DOHH2 (cell line): ENCODE measurements at regions not wholly inside any gene's neighbourhood (a gene's known extent, or its start where the extent isn't known, plus 50 kb on each side); places are given as distances from the start of the nearest gene placed in this dataset.
"Not testable (repeated sequence)": the region's sequence is repeated elsewhere in the genome, so short reads cannot be mapped to it uniquely, and the experiment has no call there.

ENCODE experiments used
- H3F3A ChIP-seq: fragments of 200-600 bp; sonication (generic), shearing (Covaris generic); 2 replicates; pipeline ENCODE4 v1.6.0; 2016; ENCODE audit warnings: antibody characterized with exemption, mild to moderate bottlenecking; ENCODE audit not compliant: control insufficient read depth, insufficient read depth
- H3K27ac ChIP-seq: fragments of 200-600 bp; sonication (generic); 2 replicates; pipeline ENCODE4 v1.5.1; 2014; ENCODE audit warnings: low read depth, mild to moderate bottlenecking, low read length, moderate library complexity
- H3K27me3 ChIP-seq: fragments of 200-600 bp; sonication (generic); 2 replicates; pipeline ENCODE4 v1.6.1; 2014; ENCODE audit warnings: mild to moderate bottlenecking, low read length, mixed read lengths; ENCODE audit not compliant: control insufficient read depth
- H3K36me3 ChIP-seq: fragments of 200-600 bp; sonication (generic); 2 replicates; pipeline ENCODE4 v1.6.1; 2014; ENCODE audit warnings: mild to moderate bottlenecking, low read length, moderate library complexity, mixed read lengths; ENCODE audit not compliant: control insufficient read depth
- H3K4me1 ChIP-seq: fragments of 200-600 bp; sonication (generic); 2 replicates; pipeline ENCODE4 v1.6.1; 2014; ENCODE audit warnings: mild to moderate bottlenecking, low read length, mixed read lengths; ENCODE audit not compliant: control insufficient read depth
- H3K4me2 ChIP-seq: fragments of 200-600 bp; sonication (generic); 2 replicates; pipeline ENCODE4 v1.6.0; 2014; ENCODE audit warnings: mild to moderate bottlenecking, low read length, moderate library complexity
- H3K4me3 ChIP-seq: fragments of 200-600 bp; sonication (generic); 2 replicates; pipeline ENCODE4 v1.5.1; 2014; ENCODE audit warnings: mild to moderate bottlenecking, low read length, mixed read lengths
- H3K79me2 ChIP-seq: fragments of 200-600 bp; sonication (generic); 2 replicates; pipeline ENCODE4 v1.6.1; 2014; ENCODE audit warnings: mild to moderate bottlenecking, low read length, mixed read lengths; ENCODE audit not compliant: control insufficient read depth
- H3K9me2 ChIP-seq: fragments of 200-600 bp; sonication (generic); replicated peaks from 2 replicates; pipeline ENCODE4 v1.6.1; 2014; ENCODE audit warnings: mild to moderate bottlenecking, low read length, mixed read lengths; ENCODE audit not compliant: control insufficient read depth
- H3K9me3 ChIP-seq: fragments of 200-600 bp; sonication (generic); 2 replicates; pipeline ENCODE4 v1.6.1; 2014; ENCODE audit warnings: antibody characterized with exemption, low read length, mixed read lengths; ENCODE audit not compliant: control insufficient read depth, insufficient read depth
- H4K20me1 ChIP-seq: fragments of 200-600 bp; sonication (generic); 2 replicates; pipeline ENCODE4 v1.6.0; 2014; ENCODE audit warnings: low read depth, mild to moderate bottlenecking, antibody characterized with exemption, low read length, moderate library complexity; ENCODE audit not compliant: control insufficient read depth, insufficient read depth
- EZH2phosphoT487 ChIP-seq: fragments of 200-600 bp; sonication (generic); IDR thresholded peaks from 2 replicates; pipeline ENCODE4 v1.6.1; 2017; ENCODE audit warnings: borderline replicate concordance, mild to moderate bottlenecking, antibody characterized with exemption, low read length, moderate library complexity, mixed read lengths
- TF ChIP-seq, protein P1 (sequence below): fragments of 200-600 bp; sonication (generic); IDR thresholded peaks from one replicate; pipeline ENCODE4 v1.5.1; 2014; ENCODE audit warnings: antibody characterized with exemption, mild to moderate bottlenecking, low read depth, low read length; ENCODE audit not compliant: poor library complexity, severe bottlenecking

DNA sequence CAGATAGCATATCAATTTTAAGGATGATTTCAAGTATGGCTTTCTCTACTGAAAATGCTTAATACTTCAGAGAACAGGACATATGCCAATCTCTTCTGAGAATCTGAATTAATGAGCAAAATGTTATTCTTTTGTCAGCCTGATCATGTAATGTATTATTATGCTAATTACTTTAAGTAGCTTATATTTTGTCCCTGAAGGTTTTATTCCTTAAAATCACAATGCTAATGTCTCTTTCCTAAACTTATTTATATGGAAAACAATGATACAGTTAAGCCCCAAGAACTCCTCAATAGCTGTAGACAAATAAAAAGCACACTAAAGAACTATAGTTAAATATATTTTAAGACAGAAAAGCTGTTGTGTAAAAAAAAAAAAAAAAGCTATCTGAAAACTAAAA, 256.9 kb upstream of the PTPRD start:
- no peak for TF ChIP-seq EZH2phosphoT487
- TF ChIP-seq, protein P1, sequence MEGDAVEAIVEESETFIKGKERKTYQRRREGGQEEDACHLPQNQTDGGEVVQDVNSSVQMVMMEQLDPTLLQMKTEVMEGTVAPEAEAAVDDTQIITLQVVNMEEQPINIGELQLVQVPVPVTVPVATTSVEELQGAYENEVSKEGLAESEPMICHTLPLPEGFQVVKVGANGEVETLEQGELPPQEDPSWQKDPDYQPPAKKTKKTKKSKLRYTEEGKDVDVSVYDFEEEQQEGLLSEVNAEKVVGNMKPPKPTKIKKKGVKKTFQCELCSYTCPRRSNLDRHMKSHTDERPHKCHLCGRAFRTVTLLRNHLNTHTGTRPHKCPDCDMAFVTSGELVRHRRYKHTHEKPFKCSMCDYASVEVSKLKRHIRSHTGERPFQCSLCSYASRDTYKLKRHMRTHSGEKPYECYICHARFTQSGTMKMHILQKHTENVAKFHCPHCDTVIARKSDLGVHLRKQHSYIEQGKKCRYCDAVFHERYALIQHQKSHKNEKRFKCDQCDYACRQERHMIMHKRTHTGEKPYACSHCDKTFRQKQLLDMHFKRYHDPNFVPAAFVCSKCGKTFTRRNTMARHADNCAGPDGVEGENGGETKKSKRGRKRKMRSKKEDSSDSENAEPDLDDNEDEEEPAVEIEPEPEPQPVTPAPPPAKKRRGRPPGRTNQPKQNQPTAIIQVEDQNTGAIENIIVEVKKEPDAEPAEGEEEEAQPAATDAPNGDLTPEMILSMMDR, result no peak

DNA sequence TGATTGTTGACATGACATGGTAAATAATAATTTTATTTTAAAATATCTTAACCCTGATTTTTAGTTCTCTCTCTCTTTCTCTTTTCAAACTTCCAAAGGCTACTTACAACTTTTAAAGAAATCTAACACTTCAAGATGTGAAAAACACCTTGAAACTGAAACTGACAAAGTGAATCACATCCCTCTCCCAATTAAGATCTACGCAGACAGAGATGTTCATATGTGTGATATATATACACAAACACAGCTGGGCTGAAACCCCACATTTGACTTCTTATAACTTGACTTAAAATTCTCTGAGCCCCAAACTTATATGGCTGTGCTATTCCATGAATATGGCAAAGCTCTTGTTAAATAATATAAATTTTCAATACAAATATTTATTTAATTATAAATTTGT, 261.2 kb upstream of the PTPRD start:
- no peak overlapping the region for H3K27ac ChIP-seq
- TF ChIP-seq, protein P1, result no peak
- TF ChIP-seq EZH2phosphoT487, result no peak
- no peak overlapping the region for H3K4me3 ChIP-seq

More for the DNA sequence above, 256.9 kb upstream of the PTPRD start:
- H3K27me3 ChIP-seq, result no peaks in the 10 kb centered on the region
- H3K27ac ChIP-seq, result no peak overlapping the region
- H3K79me2 ChIP-seq, result no peaks in the 10 kb centered on the region
- H3K4me3 ChIP-seq, result no peak overlapping the region
- no peaks in the 10 kb centered on the region for H3F3A ChIP-seq
- no peaks in the 10 kb centered on the region for H3K4me1 ChIP-seq
- H3K4me2 ChIP-seq, result no peak overlapping the region
- no peaks in the 10 kb centered on the region for H3K9me3 ChIP-seq
- no peaks in the 10 kb centered on the region for H3K9me2 ChIP-seq
- H4K20me1 ChIP-seq, result no peaks in the 10 kb centered on the region
- no peaks in the 10 kb centered on the region for H3K36me3 ChIP-seq

DNA sequence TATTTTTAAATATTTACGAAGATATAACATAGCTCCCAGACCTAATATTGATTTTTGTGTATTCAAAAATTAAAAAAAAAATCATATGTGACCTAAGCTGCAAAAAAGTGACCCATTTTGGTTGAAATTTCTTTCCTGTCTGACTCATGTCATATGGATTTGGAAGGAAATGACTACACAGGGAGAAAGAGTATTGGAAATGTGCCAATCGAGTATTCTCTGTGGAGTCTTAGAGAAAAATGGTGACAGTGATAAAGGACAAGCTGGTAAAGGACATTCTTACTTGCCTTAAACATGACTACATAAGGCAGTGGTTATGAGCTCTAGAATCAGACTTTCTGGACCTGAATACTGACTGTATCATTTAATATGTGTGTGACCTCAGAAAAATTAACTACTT, 262.9 kb upstream of the PTPRD start:
- Histone ChIP-seq H3K9me3 (no peaks in the 10 kb centered on the region), H3K4me1 (no peaks in the 10 kb centered on the region), H3K4me2 (no peak overlapping the region), H3K27ac (no peak overlapping the region), H4K20me1 (no peaks in the 10 kb centered on the region), H3K79me2 (no peaks in the 10 kb centered on the region), H3K9me2 (no peaks in the 10 kb centered on the region), H3K4me3 (no peak overlapping the region), H3F3A (no peaks in the 10 kb centered on the region), H3K36me3 (no peaks in the 10 kb centered on the region), H3K27me3 (no peaks in the 10 kb centered on the region)
- TF ChIP-seq, protein P1, result no peak
- no peak for TF ChIP-seq EZH2phosphoT487

More for the DNA sequence above, 261.2 kb upstream of the PTPRD start:
- no peaks in the 10 kb centered on the region for H3K4me1 ChIP-seq
- no peaks in the 10 kb centered on the region for H3K9me2 ChIP-seq
- H3K36me3 ChIP-seq, result no peaks in the 10 kb centered on the region
- H3K4me2 ChIP-seq, result no peak overlapping the region
- no peaks in the 10 kb centered on the region for H4K20me1 ChIP-seq
- no peaks in the 10 kb centered on the region for H3K79me2 ChIP-seq
- no peaks in the 10 kb centered on the region for H3K9me3 ChIP-seq
- H3F3A ChIP-seq, result no peaks in the 10 kb centered on the region
- no peaks in the 10 kb centered on the region for H3K27me3 ChIP-seq

DNA sequence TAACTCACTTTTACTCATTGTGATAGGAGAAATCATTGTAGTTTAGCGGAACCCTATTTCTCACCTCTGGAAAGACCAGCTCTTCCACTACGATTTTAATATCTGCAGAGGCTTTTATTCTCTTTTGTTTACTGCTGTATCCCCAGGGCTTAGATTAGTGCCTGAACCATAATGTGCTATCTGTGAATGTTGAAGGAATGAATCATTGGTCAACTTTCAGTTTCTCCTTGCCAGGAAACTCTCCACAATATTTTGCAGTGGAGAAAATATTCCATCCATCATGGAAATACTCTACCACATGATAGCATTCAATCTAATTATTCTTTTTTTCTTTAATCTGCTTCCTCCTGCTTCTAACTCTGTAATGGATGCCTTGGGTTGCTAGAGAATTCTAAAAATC, 263.5 kb upstream of the PTPRD start:
- Histone ChIP-seq H3K4me2 (no peak overlapping the region), H4K20me1 (no peaks in the 10 kb centered on the region), H3K79me2 (no peaks in the 10 kb centered on the region), H3K9me3 (no peaks in the 10 kb centered on the region), H3K9me2 (no peaks in the 10 kb centered on the region), H3F3A (no peaks in the 10 kb centered on the region), H3K27ac (no peak overlapping the region), H3K27me3 (no peaks in the 10 kb centered on the region), H3K36me3 (no peaks in the 10 kb centered on the region), H3K4me1 (no peaks in the 10 kb centered on the region), H3K4me3 (no peak overlapping the region)
- TF ChIP-seq, protein P1, result no peak
- TF ChIP-seq EZH2phosphoT487, result no peak

DNA sequence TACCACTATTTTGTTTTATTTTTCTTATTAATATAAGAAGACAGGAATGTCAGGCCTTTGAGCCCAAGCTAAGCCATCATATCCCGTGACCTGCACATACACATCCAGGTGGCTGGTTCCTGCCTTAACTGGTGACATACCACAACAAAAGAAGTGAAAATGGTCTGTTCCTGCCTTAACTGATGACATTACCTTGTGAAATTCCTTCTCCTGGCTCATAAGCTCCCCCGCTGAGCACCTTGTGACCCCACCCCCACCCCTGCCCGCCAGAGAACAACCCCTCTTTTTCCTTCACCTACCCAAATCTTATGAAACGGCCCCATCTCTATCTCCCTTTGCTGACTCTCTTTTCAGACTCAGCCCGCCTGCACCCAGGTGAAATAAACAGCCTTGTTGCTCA, 277.5 kb upstream of the PTPRD start:
- not testable (repeated sequence) for H3K4me2 ChIP-seq, H3K4me3 ChIP-seq, H3K9me3 ChIP-seq, H3K9me2 ChIP-seq, H4K20me1 ChIP-seq, H3K4me1 ChIP-seq, H3K36me3 ChIP-seq, H3F3A ChIP-seq, H3K27ac ChIP-seq, H3K27me3 ChIP-seq, H3K79me2 ChIP-seq
